ENCODE measurements at regions not wholly inside any gene's neighbourhood (a gene's known extent, or its start where the extent isn't known, plus 50 kb on each side); places are given as distances from the start of the nearest gene placed in this dataset.

DNA sequence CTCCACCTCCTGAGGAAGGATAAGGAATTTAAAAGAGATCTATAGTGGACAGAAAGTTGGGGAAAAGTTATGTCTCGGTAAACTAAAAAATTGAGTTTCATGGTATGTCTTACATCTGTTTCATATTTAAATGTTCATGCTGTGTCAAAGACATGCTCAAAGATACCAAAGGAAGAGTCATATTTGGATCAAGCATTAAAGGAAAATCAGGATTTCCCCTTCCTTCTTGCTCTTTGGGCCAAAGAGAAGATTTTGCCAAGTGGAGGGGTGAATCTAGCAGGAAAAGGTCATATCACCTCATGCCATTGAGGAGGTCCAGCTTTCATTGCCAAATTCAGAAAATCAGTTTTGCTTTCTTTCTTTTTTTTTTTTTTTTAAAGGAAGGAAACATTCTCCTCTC, 192.4 kb downstream of the OGFRL1 start:
- 73% methylated on average over 1 of the region's 1 CpG for WGBS (ENCODE audit: insufficient coverage, low coverage, low lambda C conversion rate, missing lambda C conversion rate)
- peak in 1 of 4 donors; percentile 21 for ATAC-seq
- no peaks in the 10 kb centered on the region for H3K9me3 ChIP-seq

DNA sequence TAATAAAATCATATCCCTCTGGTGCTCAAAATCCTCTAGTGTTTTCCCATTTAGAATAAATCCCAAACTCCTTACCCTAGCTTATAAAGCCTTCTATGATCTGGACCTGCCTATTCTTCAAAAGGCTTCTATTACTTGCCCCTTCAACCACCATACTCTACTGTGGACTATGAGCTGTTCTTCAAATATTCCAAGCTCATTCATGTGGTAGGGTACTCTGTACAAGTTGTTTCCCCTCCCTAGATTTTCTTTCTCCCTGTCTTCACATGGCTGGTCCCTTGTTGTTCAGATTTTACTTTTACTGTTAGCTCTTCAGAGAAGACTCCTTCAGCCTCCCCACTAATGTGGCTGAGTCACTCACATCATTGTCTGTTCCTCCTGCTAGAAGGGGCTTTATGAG, 193.2 kb downstream of the OGFRL1 start:
- Histone ChIP-seq H3K9me3 (no peaks in the 10 kb centered on the region), H3K27me3 (no peaks in the 10 kb centered on the region), H3K4me1 (no peaks in the 10 kb centered on the region), H3K27ac (no peak overlapping the region), H3K36me3 (no peaks in the 10 kb centered on the region), H3K4me3 (no peak overlapping the region)
- TF ChIP-seq POLR2A (IDR thresholded peaks at IDR 0.05) = no peak
- TF ChIP-seq, protein P1, sequence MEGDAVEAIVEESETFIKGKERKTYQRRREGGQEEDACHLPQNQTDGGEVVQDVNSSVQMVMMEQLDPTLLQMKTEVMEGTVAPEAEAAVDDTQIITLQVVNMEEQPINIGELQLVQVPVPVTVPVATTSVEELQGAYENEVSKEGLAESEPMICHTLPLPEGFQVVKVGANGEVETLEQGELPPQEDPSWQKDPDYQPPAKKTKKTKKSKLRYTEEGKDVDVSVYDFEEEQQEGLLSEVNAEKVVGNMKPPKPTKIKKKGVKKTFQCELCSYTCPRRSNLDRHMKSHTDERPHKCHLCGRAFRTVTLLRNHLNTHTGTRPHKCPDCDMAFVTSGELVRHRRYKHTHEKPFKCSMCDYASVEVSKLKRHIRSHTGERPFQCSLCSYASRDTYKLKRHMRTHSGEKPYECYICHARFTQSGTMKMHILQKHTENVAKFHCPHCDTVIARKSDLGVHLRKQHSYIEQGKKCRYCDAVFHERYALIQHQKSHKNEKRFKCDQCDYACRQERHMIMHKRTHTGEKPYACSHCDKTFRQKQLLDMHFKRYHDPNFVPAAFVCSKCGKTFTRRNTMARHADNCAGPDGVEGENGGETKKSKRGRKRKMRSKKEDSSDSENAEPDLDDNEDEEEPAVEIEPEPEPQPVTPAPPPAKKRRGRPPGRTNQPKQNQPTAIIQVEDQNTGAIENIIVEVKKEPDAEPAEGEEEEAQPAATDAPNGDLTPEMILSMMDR (IDR thresholded peaks at IDR 0.05) = no peak
- ATAC-seq = no peak
- intact Hi-C loops (cut with DNase I) = no loop called here
- DNase-seq = no peak

More for the DNA sequence above, 192.4 kb downstream of the OGFRL1 start:
- Histone ChIP-seq H3K27me3 (no peaks in the 10 kb centered on the region), H3K36me3 (no peaks in the 10 kb centered on the region), H3K4me1 (no peaks in the 10 kb centered on the region), H3K4me3 (no peak overlapping the region), H3K27ac (no peak overlapping the region)
- TF ChIP-seq POLR2A (IDR thresholded peaks at IDR 0.05) = no peak
- TF ChIP-seq, protein P1 (IDR thresholded peaks at IDR 0.05) = no peak
- intact Hi-C loops (cut with DNase I) = no loop called here
- DNase-seq = no peak

GRCh38 chr6:71482742-71483141, 194.1 kb downstream of the OGFRL1 start:
- TF ChIP-seq POLR2A (IDR thresholded peaks at IDR 0.05) = no peak
- TF ChIP-seq, protein P1 (IDR thresholded peaks at IDR 0.05) = peak in 2 of 4 donors; percentile 3 to 21
- H3K9me3 ChIP-seq = no peaks in the 10 kb centered on the region
- H3K4me3 ChIP-seq = no peak overlapping the region
- H3K27ac ChIP-seq = no peak overlapping the region
- intact Hi-C loops (cut with DNase I) = no loop called here
- H3K27me3 ChIP-seq = no peaks in the 10 kb centered on the region
- 58% methylated on average over 2 of the region's 2 CpGs for WGBS (ENCODE audit: insufficient coverage, low coverage, low lambda C conversion rate, missing lambda C conversion rate)
- ATAC-seq (peak in 1 of 4 donors; percentile 36), DNase-seq (no peak)
- no peaks in the 10 kb centered on the region for H3K4me1 ChIP-seq
- no peaks in the 10 kb centered on the region for H3K36me3 ChIP-seq

DNA sequence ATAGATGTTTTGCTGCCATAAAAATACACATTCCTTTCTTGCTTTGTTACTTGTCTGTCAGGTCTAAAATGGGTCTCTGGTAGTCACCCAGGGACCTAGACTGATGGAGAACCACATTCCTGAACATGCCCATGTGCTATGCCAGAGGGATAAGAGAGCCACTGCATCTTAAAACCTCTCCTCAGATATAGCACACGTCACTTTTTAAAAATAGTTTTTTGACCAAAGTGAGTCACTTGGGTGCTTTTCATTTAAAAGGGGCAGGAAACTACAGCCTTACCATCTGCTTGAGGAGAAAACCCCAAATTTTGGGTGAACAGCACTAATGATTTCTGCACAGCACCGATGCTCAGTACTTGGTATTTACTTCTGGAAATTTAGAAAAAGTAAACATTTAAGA, 197.8 kb downstream of the OGFRL1 start:
- no peaks in the 10 kb centered on the region for H3K36me3 ChIP-seq
- TF ChIP-seq, protein P1 (IDR thresholded peaks at IDR 0.05) = no peak
- TF ChIP-seq POLR2A (IDR thresholded peaks at IDR 0.05) = no peak
- H3K4me1 ChIP-seq = no peaks in the 10 kb centered on the region
- no peak overlapping the region for H3K27ac ChIP-seq
- no peaks in the 10 kb centered on the region for H3K27me3 ChIP-seq
- DNase-seq (no peak), ATAC-seq (no peak)
- intact Hi-C loops (cut with DNase I) = no loop called here
- no peaks in the 10 kb centered on the region for H3K9me3 ChIP-seq
- H3K4me3 ChIP-seq = no peak overlapping the region
- 73% methylated on average over 1 of the region's 2 CpGs for WGBS (ENCODE audit: insufficient coverage, low coverage, low lambda C conversion rate, missing lambda C conversion rate)

DNA sequence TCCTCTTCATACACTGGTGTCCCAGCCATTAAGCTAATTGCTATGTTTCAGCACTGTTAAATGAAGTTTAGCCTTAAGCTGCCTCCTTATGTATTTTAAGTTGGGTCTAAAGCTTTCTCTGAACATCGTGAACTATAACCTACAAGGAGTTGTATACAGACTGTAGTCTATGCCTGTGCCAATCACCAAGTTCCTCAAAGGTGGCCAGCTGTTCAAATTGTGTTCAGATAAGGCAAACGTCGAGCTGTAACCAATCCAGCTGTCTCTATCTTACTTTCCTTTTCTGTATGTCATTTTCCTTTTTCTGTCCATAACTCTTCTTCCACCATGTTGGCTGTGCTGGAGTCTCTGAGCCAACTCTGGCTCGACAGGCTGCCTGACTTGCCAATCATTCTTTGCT, 199.6 kb downstream of the OGFRL1 start:
- DNase-seq (no peak), ATAC-seq (no peak)
- no peak overlapping the region for H3K27ac ChIP-seq
- H3K36me3 ChIP-seq = no peaks in the 10 kb centered on the region
- no peaks in the 10 kb centered on the region for H3K27me3 ChIP-seq
- TF ChIP-seq, protein P1 (IDR thresholded peaks at IDR 0.05) = no peak
- TF ChIP-seq POLR2A (IDR thresholded peaks at IDR 0.05) = no peak
- no peak overlapping the region for H3K4me3 ChIP-seq
- WGBS (ENCODE audit: insufficient coverage, low coverage, low lambda C conversion rate, missing lambda C conversion rate) = 32% methylated on average over 4 of the region's 4 CpGs
- H3K9me3 ChIP-seq = no peaks in the 10 kb centered on the region
- intact Hi-C loops (cut with DNase I) = no loop called here
- no peaks in the 10 kb centered on the region for H3K4me1 ChIP-seq
